HEK293T (cell line): ENCODE measurements at regions not wholly inside any gene's neighbourhood (a gene's known extent, or its start where the extent isn't known, plus 50 kb on each side); places are given as distances from the start of the nearest gene placed in this dataset.
"Not testable (repeated sequence)": the region's sequence is repeated elsewhere in the genome, so short reads cannot be mapped to it uniquely, and the experiment has no call there.

Experiments used
- CTCF ChIA-PET: fragments of 350-600 bp; formaldehyde crosslinking; extraction: SDS; loops from one replicate; lab custom pipeline; 2021; ENCODE audit warnings: antibody characterized with exemption, inconsistent platforms; lab: Yijun Ruan, JAX
- POLR2A ChIA-PET: fragments of 350-600 bp; formaldehyde crosslinking; extraction: SDS; loops from one replicate; lab custom pipeline; 2020; ENCODE audit warnings: antibody characterized with exemption, inconsistent platforms; lab: Yijun Ruan, JAX
- DNase-seq: peaks from one replicate; pipeline ENCODE4 v3.0.0; 2012; ENCODE audit warnings: mixed read lengths; ENCODE audit errors: extremely low spot score
- ARNT ChIP-seq: fragments of 450-650 bp; IDR thresholded peaks from 2 replicates; pipeline ENCODE4 v1.6.1; 2017; ENCODE audit warnings: mild to moderate bottlenecking
- BHLHE40 ChIP-seq: fragments of 450-650 bp; IDR thresholded peaks from 2 replicates; pipeline ENCODE4 v1.6.1; 2016; ENCODE audit warnings: mild to moderate bottlenecking, moderate library complexity, borderline replicate concordance
- CTBP1 ChIP-seq: fragments of 450-650 bp; IDR thresholded peaks from 2 replicates; pipeline ENCODE4 v1.6.1; 2016; ENCODE audit warnings: borderline replicate concordance
- ELF4 ChIP-seq: fragments of 450-650 bp; IDR thresholded peaks from 2 replicates; pipeline ENCODE4 v1.6.1; 2017; ENCODE audit warnings: antibody characterized with exemption
- FOXA1 ChIP-seq: fragments of 450-650 bp; IDR thresholded peaks from 2 replicates; pipeline ENCODE4 v1.6.1; 2016; ENCODE audit warnings: mild to moderate bottlenecking
- FOXK2 ChIP-seq: fragments of 450-650 bp; IDR thresholded peaks from 2 replicates; pipeline ENCODE4 v1.6.1; 2016; ENCODE audit warnings: mild to moderate bottlenecking
- FOXM1 ChIP-seq: fragments of 450-650 bp; IDR thresholded peaks from 2 replicates; pipeline ENCODE4 v1.6.1; 2017; ENCODE audit warnings: mild to moderate bottlenecking, borderline replicate concordance
- HDGF ChIP-seq: fragments of 450-650 bp; IDR thresholded peaks from 2 replicates; pipeline ENCODE4 v1.6.1; 2017; ENCODE audit warnings: antibody characterized with exemption, borderline replicate concordance
- L3MBTL2 ChIP-seq: fragments of 450-650 bp; conservative IDR thresholded peaks from 2 replicates; pipeline ENCODE4 v1.6.1; 2016; ENCODE audit warnings: mild to moderate bottlenecking
- LEF1 ChIP-seq: fragments of 450-650 bp; IDR thresholded peaks from 2 replicates; pipeline ENCODE4 v1.6.1; 2017; ENCODE audit warnings: mild to moderate bottlenecking, borderline replicate concordance
- NFRKB ChIP-seq: fragments of 450-650 bp; IDR thresholded peaks from 2 replicates; pipeline ENCODE4 v1.6.1; 2016; ENCODE audit warnings: mild to moderate bottlenecking, moderate library complexity
- PKNOX1 ChIP-seq: fragments of 450-650 bp; IDR thresholded peaks from 2 replicates; pipeline ENCODE4 v1.6.1; 2016
- SP1 ChIP-seq: fragments of 450-650 bp; IDR thresholded peaks from 2 replicates; pipeline ENCODE4 v1.6.1; 2017
- SUZ12 ChIP-seq: fragments of 450-650 bp; IDR thresholded peaks from 2 replicates; pipeline ENCODE4 v1.6.1; 2016; ENCODE audit warnings: mild to moderate bottlenecking
- TARDBP ChIP-seq: fragments of 450-650 bp; IDR thresholded peaks from 2 replicates; pipeline ENCODE4 v1.6.1; 2016
- ZNF384 ChIP-seq: fragments of 450-650 bp; IDR thresholded peaks from 2 replicates; pipeline ENCODE4 v1.6.1; 2016

- TF ChIP-seq CTBP1 = no peak
- TF ChIP-seq SP1 = no peak
- TF ChIP-seq SUZ12 = no peak
- no peak for TF ChIP-seq FOXM1
- TF ChIP-seq PKNOX1 = no peak
- no peak for TF ChIP-seq ZNF384
- no peak for TF ChIP-seq LEF1
- no peak for TF ChIP-seq L3MBTL2
- TF ChIP-seq NFRKB = no peak
- no peak for TF ChIP-seq FOXK2
- TF ChIP-seq TARDBP = no peak
- TF ChIP-seq HDGF = no peak
- POLR2A ChIA-PET = no interaction called here
- CTCF ChIA-PET = no interaction called here
- DNase-seq = no peak
These were observed 775.7 kb downstream of the SI start for GRCh38 chr3:164302622-164303021.

- POLR2A ChIA-PET, CTCF ChIA-PET, DNase-seq: not testable (repeated sequence)
These were observed 786.8 kb downstream of the SI start for GRCh38 chr3:164291486-164291885.

GRCh38 chr3:164278550-164278949 is 799.7 kb downstream of the SI start:
- TF ChIP-seq ZNF384 (no peak), FOXM1 (no peak), SP1 (no peak), BHLHE40 (no peak), FOXA1 (no peak), ELF4 (no peak), TARDBP (no peak), PKNOX1 (no peak), L3MBTL2 (no peak), FOXK2 (no peak), SUZ12 (no peak), CTBP1 (no peak), NFRKB (no peak), ARNT (no peak), LEF1 (no peak)
- CTCF ChIA-PET = no interaction called here
- POLR2A ChIA-PET = no interaction called here
- no peak for DNase-seq

- DNase-seq = no peak
- CTCF ChIA-PET = no interaction called here
- no peak for TF ChIP-seq L3MBTL2
- TF ChIP-seq FOXA1 = no peak
- TF ChIP-seq TARDBP = no peak
- no peak for TF ChIP-seq ZNF384
- TF ChIP-seq HDGF = no peak
- no peak for TF ChIP-seq FOXM1
- no peak for TF ChIP-seq ELF4
- no peak for TF ChIP-seq FOXK2
- TF ChIP-seq PKNOX1 = no peak
- no peak for TF ChIP-seq ARNT
- no peak for TF ChIP-seq CTBP1
- TF ChIP-seq SP1 = no peak
- TF ChIP-seq BHLHE40 = no peak
- no peak for TF ChIP-seq NFRKB
- POLR2A ChIA-PET = no interaction called here
These were observed 811.2 kb downstream of the SI start for GRCh38 chr3:164267053-164267452.

GRCh38 chr3:164250923-164251322 is 827.4 kb downstream of the SI start:
- no peak for TF ChIP-seq L3MBTL2
- no peak for TF ChIP-seq ELF4
- TF ChIP-seq ZNF384 = no peak
- no peak for TF ChIP-seq SUZ12
- TF ChIP-seq HDGF = no peak
- no peak for TF ChIP-seq NFRKB
- ChIA-PET POLR2A (no interaction called here), CTCF (no interaction called here)
- no peak for DNase-seq

GRCh38 chr3:164236851-164237250 is 841.4 kb downstream of the SI start:
- CTCF ChIA-PET = no interaction called here
- no peak for TF ChIP-seq CTBP1
- TF ChIP-seq ARNT = no peak
- no peak for TF ChIP-seq ELF4
- no peak for TF ChIP-seq LEF1
- TF ChIP-seq TARDBP = no peak
- TF ChIP-seq BHLHE40 = no peak
- no peak for TF ChIP-seq NFRKB
- TF ChIP-seq PKNOX1 = no peak
- no peak for TF ChIP-seq FOXM1
- no peak for TF ChIP-seq ZNF384
- TF ChIP-seq FOXK2 = no peak
- TF ChIP-seq HDGF = no peak
- POLR2A ChIA-PET = no interaction called here

More at GRCh38 chr3:164236851-164237250, 841.4 kb downstream of the SI start:
- DNase-seq = no peak
